Hepatocyte (in vitro differentiated cells): ENCODE measurements at regions not wholly inside any gene's neighbourhood (a gene's known extent, or its start where the extent isn't known, plus 50 kb on each side); places are given as distances from the start of the nearest gene placed in this dataset.

Source experiments
- DNase-seq: peaks from one replicate; pipeline ENCODE4 v3.0.0-alpha.2; 2016; ENCODE audit warnings: low spot score
- H2AFZ ChIP-seq: fragments of 200-600 bp; sonication (generic); 2 replicates; pipeline ENCODE4 v1.6.0; 2016; ENCODE audit warnings: antibody characterized with exemption, mild to moderate bottlenecking
- H3K27ac ChIP-seq: fragments of 200-600 bp; sonication (generic); 2 replicates; pipeline ENCODE4 v1.5.1; 2016; ENCODE audit warnings: mild to moderate bottlenecking
- H3K27me3 ChIP-seq: fragments of 200-600 bp; sonication (generic); 2 replicates; pipeline ENCODE4 v1.6.1; 2016
- H3K36me3 ChIP-seq: fragments of 200-600 bp; sonication (generic); replicated peaks from 2 replicates; pipeline ENCODE4 v1.5.1; 2016; ENCODE audit warnings: low read depth; ENCODE audit not compliant: insufficient read depth
- H3K4me1 ChIP-seq: fragments of 200-600 bp; sonication (generic); 2 replicates; pipeline ENCODE4 v1.5.1; 2016; ENCODE audit warnings: mild to moderate bottlenecking, moderate library complexity; ENCODE audit not compliant: insufficient read depth
- H3K4me2 ChIP-seq: fragments of 200-600 bp; sonication (generic); 2 replicates; pipeline ENCODE4 v1.6.0; 2016
- H3K4me3 ChIP-seq: fragments of 200-600 bp; sonication (generic); 2 replicates; pipeline ENCODE4 v1.5.1; 2016; ENCODE audit warnings: mild to moderate bottlenecking
- H3K79me2 ChIP-seq: fragments of 200-600 bp; sonication (generic); 2 replicates; pipeline ENCODE4 v1.6.0; 2017; ENCODE audit warnings: mild to moderate bottlenecking
- H3K9me2 ChIP-seq: fragments of 200-600 bp; sonication (generic); replicated peaks from 2 replicates; pipeline ENCODE4 v1.6.0; 2017; ENCODE audit warnings: mild to moderate bottlenecking; ENCODE audit not compliant: insufficient read depth
- H3K9me3 ChIP-seq: fragments of 200-600 bp; sonication (generic); 2 replicates; pipeline ENCODE4 v1.5.1; 2016; ENCODE audit warnings: low read depth, mild to moderate bottlenecking
- H4K20me1 ChIP-seq: fragments of 200-600 bp; sonication (generic); 2 replicates; pipeline ENCODE4 v1.6.0; 2016; ENCODE audit warnings: mild to moderate bottlenecking; ENCODE audit not compliant: insufficient read depth, poor library complexity, severe bottlenecking
- CTCF ChIP-seq: fragments of 200-600 bp; sonication (generic); IDR thresholded peaks from 2 replicates; pipeline ENCODE4 v1.5.1; 2016; ENCODE audit warnings: antibody characterized with exemption, mild to moderate bottlenecking; ENCODE audit not compliant: poor library complexity
- EZH2 ChIP-seq: fragments of 200-600 bp; sonication (generic); IDR thresholded peaks from 2 replicates; pipeline ENCODE4 v1.6.1; 2016; ENCODE audit warnings: antibody characterized with exemption, mild to moderate bottlenecking, borderline replicate concordance
- EZH2phosphoT487 ChIP-seq: fragments of 200-600 bp; sonication (generic); IDR thresholded peaks from one replicate; pipeline ENCODE4 v1.6.1; 2018; ENCODE audit warnings: antibody characterized with exemption, mild to moderate bottlenecking, low read depth, moderate library complexity; ENCODE audit not compliant: unreplicated experiment, severe bottlenecking
- WGBS: methylation state at CpG from one replicate; pipeline ENCODE4 v1.1.6; 2016; ENCODE audit warnings: low lambda C conversion rate; ENCODE audit errors: missing lambda C conversion rate; 5-methylcytosine and 5-hydroxymethylcytosine counted together

DNA sequence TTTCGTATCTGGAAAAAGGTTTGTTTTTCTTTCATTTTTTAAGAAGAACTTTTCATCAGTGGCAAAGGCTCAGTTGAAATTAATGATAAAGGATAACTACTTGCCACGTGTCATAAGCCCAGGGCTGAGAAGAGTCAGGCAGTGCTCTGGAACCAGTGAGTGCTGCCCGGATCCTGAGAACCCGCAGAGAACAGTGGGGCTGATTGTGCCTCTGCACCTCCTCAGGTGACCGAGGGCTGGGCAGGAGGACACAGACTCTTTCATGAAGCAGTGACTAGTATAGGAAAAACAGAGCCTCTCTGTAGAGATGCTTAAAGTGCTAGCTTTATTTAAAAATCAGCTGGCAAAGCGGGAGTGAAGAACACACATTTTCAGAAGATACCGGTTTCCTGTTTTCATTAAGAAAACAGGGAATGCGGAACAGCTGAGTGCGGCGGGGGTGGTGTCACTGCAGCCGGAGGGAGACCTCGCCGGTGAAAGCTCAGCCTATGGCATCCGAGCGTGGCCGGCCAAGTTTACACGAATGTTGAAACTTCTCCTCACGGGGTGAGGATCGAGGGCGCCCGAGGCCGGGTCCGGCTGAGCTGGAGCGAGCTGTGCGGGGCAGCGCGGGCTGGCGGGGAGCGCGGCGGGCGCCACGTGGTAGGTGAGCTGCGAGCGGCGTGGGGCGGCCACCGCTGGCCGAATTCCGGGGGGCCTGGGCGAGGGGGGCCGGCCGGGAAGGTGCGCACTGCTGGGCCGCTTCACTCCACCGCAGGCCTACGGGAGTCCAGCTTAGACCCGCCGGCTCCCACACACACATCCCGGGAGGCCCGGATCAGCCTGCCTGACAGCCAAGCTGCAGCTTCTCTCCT, 134.7 kb upstream of the DMRT1 start:
- Histone ChIP-seq H3K79me2 (peaks cover 32% of the 10 kb centered on the region), H4K20me1 (no peaks in the 10 kb centered on the region), H2AFZ (peak overlapping the region; percentile 16), H3K9me3 (no peaks in the 10 kb centered on the region), H3K27me3 (no peaks in the 10 kb centered on the region), H3K4me1 (peaks cover 21% of the 10 kb centered on the region), H3K4me2 (peak overlapping the region; percentile 76), H3K9me2 (no peaks in the 10 kb centered on the region), H3K27ac (peak overlapping the region; percentile 92), H3K4me3 (peak overlapping the region; percentile 1), H3K36me3 (no peaks in the 10 kb centered on the region)
- no peak for TF ChIP-seq EZH2
- TF ChIP-seq CTCF = no peak
- TF ChIP-seq EZH2phosphoT487 = no peak
- DNase-seq = peak; percentile 74
- WGBS = 2% methylated on average over 35 of the region's 51 CpGs

GRCh38 chr9:708182-708550, 133.3 kb upstream of the DMRT1 start:
- H3K27me3 ChIP-seq = no peaks in the 10 kb centered on the region
- TF ChIP-seq EZH2phosphoT487 (no peak), CTCF (no peak), EZH2 (no peak)
- no peak for DNase-seq
- no peaks in the 10 kb centered on the region for H3K36me3 ChIP-seq
- H3K9me2 ChIP-seq = no peaks in the 10 kb centered on the region
- H3K79me2 ChIP-seq = peaks cover 46% of the 10 kb centered on the region
- peak overlapping the region; percentile 24 for H3K4me3 ChIP-seq
- H2AFZ ChIP-seq = peak overlapping the region; percentile 29
- peak overlapping the region; percentile 90 for H3K27ac ChIP-seq
- H3K4me1 ChIP-seq = peaks cover 21% of the 10 kb centered on the region
- 15% methylated on average over 7 of the region's 7 CpGs for WGBS
- no peaks in the 10 kb centered on the region for H4K20me1 ChIP-seq
- no peaks in the 10 kb centered on the region for H3K9me3 ChIP-seq
- peak overlapping the region; percentile 81 for H3K4me2 ChIP-seq

- Histone ChIP-seq H3K9me3 (no peaks in the 10 kb centered on the region), H3K36me3 (no peaks in the 10 kb centered on the region), H4K20me1 (no peaks in the 10 kb centered on the region), H3K79me2 (peaks cover 52% of the 10 kb centered on the region), H3K4me3 (peak overlapping the region; percentile 24), H3K4me2 (peak overlapping the region; percentile 81), H3K4me1 (peaks cover 19% of the 10 kb centered on the region), H3K27ac (peak overlapping the region; percentile 90), H2AFZ (peak overlapping the region; percentile 29), H3K27me3 (no peaks in the 10 kb centered on the region), H3K9me2 (no peaks in the 10 kb centered on the region)
- no peak for TF ChIP-seq CTCF
- no peak for DNase-seq
- 22% methylated on average over 9 of the region's 9 CpGs for WGBS
Measured at GRCh38 chr9:708551-709432, 132.7 kb upstream of the DMRT1 start.
